Activated naive CD4-positive, alpha-beta T cell treated with anti-CD3 and anti-CD28 coated beads, Interleukin-2, amount 50 U/mL, for 24 hours (primary cell): ENCODE measurements at regions not wholly inside any gene's neighbourhood (a gene's known extent, or its start where the extent isn't known, plus 50 kb on each side); places are given as distances from the start of the nearest gene placed in this dataset.

Experiments used
- H3K27ac Mint-ChIP-seq: one replicate; pipeline ENCODE4 v1.8.0; 2021; ENCODE audit warnings: mild to moderate bottlenecking, mixed read lengths
- H3K27me3 Mint-ChIP-seq: one replicate; pipeline ENCODE4 v1.8.0; 2021; ENCODE audit warnings: mixed read lengths
- H3K36me3 Mint-ChIP-seq: one replicate; pipeline ENCODE4 v1.8.0; 2021; ENCODE audit warnings: mixed read lengths
- H3K4me1 Mint-ChIP-seq: one replicate; pipeline ENCODE4 v1.8.0; 2021; ENCODE audit warnings: mixed read lengths
- H3K4me3 Mint-ChIP-seq: one replicate; pipeline ENCODE4 v1.8.0; 2021; ENCODE audit warnings: mild to moderate bottlenecking, mixed read lengths
- H3K9me3 Mint-ChIP-seq: one replicate; pipeline ENCODE4 v1.8.0; 2021; ENCODE audit warnings: mixed read lengths

DNA sequence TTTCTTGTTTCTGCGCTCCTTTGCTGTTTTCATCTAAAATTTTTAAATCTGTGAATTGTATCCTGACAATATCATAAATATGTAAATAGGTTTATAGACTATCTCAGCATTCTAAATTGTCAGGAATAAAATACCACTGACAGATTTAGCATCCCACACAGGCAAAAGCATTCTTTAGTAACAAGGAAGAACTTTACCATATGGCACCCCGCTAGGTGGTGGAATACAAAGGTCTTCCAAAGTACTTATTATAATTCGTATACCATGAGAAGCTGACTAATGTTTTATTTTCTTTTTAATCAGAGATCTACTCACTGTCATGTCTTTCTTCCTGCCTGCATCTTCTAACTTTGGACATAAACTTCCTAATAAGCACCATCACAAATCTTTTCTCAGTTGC lies 328.8 kb upstream of the NOVA1 start:
- Mint-ChIP-seq H3K27ac (no peak overlapping the region), H3K9me3 (peaks cover 13% of the 10 kb centered on the region), H3K27me3 (no peaks in the 10 kb centered on the region), H3K4me3 (no peak overlapping the region), H3K36me3 (no peaks in the 10 kb centered on the region), H3K4me1 (no peaks in the 10 kb centered on the region)

DNA sequence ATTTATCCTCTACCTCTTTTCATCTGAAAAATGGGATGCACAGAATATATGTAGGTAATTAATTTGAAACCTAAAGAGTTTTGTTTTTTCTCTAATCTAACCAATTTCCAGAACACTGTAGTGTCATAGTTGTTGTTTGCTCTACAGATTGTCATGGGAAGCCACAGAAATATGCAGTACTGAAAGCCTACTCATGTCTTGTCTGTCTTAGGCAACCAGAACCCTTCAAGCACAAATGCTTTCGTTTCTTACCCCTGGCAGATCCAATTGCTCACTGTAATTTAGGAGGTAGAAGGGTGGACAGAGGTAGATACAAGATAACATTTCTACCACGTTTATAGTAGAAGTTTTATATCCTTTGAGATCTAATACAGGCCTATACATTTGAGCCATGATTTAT lies 330.2 kb upstream of the NOVA1 start:
- Mint-ChIP-seq H3K9me3 (peaks cover 14% of the 10 kb centered on the region), H3K4me3 (no peak overlapping the region), H3K27ac (no peak overlapping the region), H3K36me3 (no peaks in the 10 kb centered on the region), H3K4me1 (no peaks in the 10 kb centered on the region), H3K27me3 (no peaks in the 10 kb centered on the region)

DNA sequence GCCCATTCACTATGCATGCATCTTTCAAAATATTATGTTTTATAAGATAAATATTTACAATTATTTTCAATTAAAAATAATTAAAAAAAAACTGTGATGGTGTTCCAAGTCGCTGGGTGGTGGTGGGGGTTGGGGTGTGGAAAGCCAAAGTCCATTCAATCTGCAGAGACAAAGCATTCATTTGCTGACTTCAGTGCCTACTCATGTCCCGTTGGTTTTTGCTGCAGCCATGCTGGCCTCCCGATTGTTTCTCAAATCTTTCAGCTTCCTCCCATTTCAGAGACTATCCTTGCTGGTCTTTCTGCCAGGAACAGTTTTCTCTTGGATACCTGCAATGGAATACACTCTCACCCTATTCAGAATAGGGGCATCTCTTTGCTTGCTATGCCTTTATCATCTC lies 331.5 kb upstream of the NOVA1 start:
- no peak overlapping the region for H3K4me3 Mint-ChIP-seq
- peaks cover 19% of the 10 kb centered on the region for H3K9me3 Mint-ChIP-seq
- H3K27ac Mint-ChIP-seq = no peak overlapping the region
- H3K27me3 Mint-ChIP-seq = no peaks in the 10 kb centered on the region
- H3K4me1 Mint-ChIP-seq = no peaks in the 10 kb centered on the region
- H3K36me3 Mint-ChIP-seq = no peaks in the 10 kb centered on the region

DNA sequence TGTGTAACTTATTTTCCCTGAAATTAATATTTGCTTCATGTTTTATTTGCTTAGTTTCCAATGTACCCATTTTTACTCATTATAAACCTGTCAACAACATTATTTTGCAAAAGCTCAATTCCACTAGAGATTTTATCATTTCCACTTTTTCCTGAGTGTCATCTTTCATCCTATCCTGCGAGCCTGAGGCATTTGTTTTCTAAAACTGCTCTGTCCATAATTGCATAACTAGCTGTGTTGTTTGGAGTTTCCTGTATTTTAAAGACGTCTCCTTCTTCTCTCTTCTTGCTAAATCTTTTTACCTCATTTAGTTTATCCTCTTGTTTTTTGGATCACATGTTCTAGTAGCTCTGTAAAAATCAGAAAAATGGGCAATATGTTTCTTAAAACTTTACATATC lies 332.7 kb upstream of the NOVA1 start:
- Mint-ChIP-seq H3K27ac (no peak overlapping the region), H3K27me3 (no peaks in the 10 kb centered on the region), H3K9me3 (peaks cover 19% of the 10 kb centered on the region), H3K4me3 (no peak overlapping the region), H3K36me3 (no peaks in the 10 kb centered on the region), H3K4me1 (no peaks in the 10 kb centered on the region)

DNA sequence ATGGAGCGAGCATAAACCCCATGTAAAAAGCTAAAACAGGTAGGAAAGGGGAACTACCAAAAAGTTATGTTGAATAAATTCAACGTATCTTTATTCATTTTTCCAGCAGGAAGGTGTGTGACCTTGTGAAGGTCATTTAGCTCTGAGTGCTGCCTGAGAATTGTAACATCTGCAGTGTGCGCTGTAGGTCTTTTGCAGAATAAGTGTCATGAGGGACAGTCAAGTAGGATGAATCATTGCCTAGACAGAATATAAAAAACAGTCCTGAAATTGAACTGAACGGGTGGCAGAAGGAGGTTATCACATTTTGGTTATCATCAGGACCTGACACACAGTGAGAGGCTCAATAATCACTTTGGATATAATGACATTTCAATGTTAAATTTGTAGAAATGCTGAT lies 334.8 kb upstream of the NOVA1 start:
- H3K27ac Mint-ChIP-seq = no peak overlapping the region
- H3K4me1 Mint-ChIP-seq = no peaks in the 10 kb centered on the region
- H3K36me3 Mint-ChIP-seq = no peaks in the 10 kb centered on the region
- no peak overlapping the region for H3K4me3 Mint-ChIP-seq
- peaks cover 19% of the 10 kb centered on the region for H3K9me3 Mint-ChIP-seq
- H3K27me3 Mint-ChIP-seq = no peaks in the 10 kb centered on the region

DNA sequence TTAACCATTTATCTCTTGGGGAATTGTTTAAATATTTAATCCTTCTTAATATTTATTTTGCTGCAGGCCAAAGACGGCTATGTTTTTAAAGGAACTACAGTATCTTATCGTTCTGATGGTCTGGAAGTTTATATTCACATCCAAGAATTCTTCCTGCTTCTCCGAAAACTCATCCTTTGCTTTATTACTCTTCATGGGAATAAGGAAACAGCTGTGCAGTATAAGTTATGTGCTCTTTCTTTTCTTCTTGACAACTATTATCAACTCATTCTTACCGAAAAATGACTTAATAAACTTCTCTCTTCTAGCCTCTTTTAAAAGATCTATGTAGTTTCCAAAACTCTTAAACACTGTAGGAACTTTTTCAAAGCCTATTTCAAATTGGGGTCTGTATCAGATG lies 335.6 kb upstream of the NOVA1 start:
- Mint-ChIP-seq H3K4me3 (no peak overlapping the region), H3K27ac (no peak overlapping the region), H3K4me1 (no peaks in the 10 kb centered on the region), H3K27me3 (no peaks in the 10 kb centered on the region), H3K36me3 (no peaks in the 10 kb centered on the region), H3K9me3 (peaks cover 19% of the 10 kb centered on the region)

DNA sequence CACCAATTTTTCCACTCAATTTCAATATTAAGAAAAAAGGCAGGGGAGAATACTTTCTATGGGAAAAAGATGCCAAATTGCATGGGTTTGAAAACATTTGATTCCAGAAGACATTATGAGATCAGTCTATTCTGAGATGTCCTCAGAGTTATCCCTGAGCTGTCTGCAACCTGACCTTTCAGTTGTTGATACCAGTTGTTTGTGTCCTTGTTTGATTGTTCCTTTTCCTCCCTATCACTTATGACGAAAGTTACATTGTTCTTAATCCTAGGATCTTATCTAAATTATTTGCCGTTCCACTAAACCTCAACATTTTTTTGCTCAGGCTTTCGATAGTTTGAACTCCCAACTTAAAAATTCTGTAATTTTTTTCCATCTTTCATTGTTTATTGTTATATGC lies 336.3 kb upstream of the NOVA1 start:
- no peaks in the 10 kb centered on the region for H3K27me3 Mint-ChIP-seq
- peaks cover 19% of the 10 kb centered on the region for H3K9me3 Mint-ChIP-seq
- no peak overlapping the region for H3K27ac Mint-ChIP-seq
- no peak overlapping the region for H3K4me3 Mint-ChIP-seq
- no peaks in the 10 kb centered on the region for H3K4me1 Mint-ChIP-seq
- no peaks in the 10 kb centered on the region for H3K36me3 Mint-ChIP-seq

DNA sequence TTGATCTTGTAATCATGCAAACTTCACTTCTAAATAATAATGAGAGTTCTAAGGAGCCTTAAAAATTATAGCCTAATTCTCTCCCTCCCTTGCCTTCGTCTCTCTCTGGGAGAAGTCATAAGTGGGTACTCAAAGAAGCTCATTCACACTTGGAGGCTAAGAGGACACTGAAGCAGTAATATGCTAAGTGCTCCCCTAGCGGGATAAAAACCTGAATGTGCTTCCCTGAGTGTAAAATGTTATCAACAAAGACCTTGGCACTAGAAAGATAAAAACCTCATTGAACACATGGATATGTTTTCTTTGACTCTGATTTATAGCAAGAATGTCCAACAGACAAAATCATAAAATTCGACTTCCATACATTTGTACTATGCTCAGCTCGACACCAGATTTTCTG lies 337.9 kb upstream of the NOVA1 start:
- H3K4me3 Mint-ChIP-seq = no peak overlapping the region
- no peaks in the 10 kb centered on the region for H3K27me3 Mint-ChIP-seq
- H3K36me3 Mint-ChIP-seq = no peaks in the 10 kb centered on the region
- H3K9me3 Mint-ChIP-seq = peaks cover 17% of the 10 kb centered on the region
- no peaks in the 10 kb centered on the region for H3K4me1 Mint-ChIP-seq
- no peak overlapping the region for H3K27ac Mint-ChIP-seq

DNA sequence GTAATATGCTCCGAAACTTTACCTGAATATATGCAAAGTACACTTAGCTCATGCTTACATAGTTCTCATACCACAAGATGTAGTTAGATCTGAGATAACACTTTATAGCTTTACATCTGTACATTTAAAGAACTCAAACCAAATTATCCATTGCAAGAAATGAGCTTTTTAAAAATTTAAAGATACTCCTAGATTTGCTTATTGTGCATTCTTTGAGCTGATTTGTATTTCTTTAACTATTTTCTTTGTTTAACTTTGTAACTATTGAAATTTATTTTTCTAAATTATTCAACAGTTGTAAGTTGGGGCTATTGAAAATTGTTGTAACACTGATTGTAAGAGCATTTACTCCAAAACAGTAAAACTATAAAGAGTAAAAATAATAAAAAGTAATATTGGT lies 340.2 kb upstream of the NOVA1 start:
- Mint-ChIP-seq H3K27ac (no peak overlapping the region), H3K27me3 (no peaks in the 10 kb centered on the region), H3K36me3 (no peaks in the 10 kb centered on the region), H3K4me3 (no peak overlapping the region), H3K4me1 (no peaks in the 10 kb centered on the region), H3K9me3 (peaks cover 16% of the 10 kb centered on the region)

DNA sequence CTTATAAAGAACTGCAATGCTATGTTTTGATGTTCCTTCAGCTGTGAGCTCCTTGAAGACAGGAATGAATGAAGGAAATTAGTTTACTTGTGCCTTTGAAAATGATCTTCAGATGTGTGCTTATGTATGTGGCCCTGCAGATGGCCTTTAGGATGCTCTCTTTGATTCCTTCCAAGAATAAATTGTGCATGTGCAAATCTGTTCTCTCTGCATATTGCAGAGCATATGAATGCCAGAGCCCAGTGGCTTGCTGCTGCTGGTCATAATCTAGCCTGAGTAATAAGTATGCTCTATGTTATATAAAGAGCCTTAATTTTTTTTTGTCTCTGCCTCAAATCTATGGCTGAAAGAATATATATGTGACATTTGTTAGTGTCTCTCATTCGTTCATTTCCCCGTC lies 341.9 kb upstream of the NOVA1 start:
- Mint-ChIP-seq H3K9me3 (peaks cover 16% of the 10 kb centered on the region), H3K4me1 (no peaks in the 10 kb centered on the region), H3K27ac (no peak overlapping the region), H3K36me3 (no peaks in the 10 kb centered on the region), H3K27me3 (no peaks in the 10 kb centered on the region), H3K4me3 (no peak overlapping the region)

DNA sequence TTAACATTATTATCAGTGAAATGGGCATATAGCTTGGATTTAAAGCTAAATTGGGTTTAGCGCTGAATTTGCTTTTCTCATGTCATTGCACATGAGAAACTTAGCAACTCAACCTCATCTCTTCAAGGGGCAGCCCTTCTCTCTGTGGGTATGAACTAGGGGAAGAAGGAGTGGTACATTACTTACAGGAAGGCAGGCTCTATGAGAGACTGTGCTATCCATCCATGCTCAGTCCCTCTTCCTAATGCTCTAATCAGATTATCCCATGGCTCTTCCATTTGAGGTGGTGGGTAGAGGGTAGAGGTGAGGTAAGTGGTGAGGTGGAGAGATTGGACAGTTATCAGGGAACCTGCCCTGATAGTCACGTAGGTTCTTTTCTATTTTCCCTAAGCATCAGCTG lies 343.7 kb upstream of the NOVA1 start:
- no peaks in the 10 kb centered on the region for H3K27me3 Mint-ChIP-seq
- peaks cover 16% of the 10 kb centered on the region for H3K9me3 Mint-ChIP-seq

DNA sequence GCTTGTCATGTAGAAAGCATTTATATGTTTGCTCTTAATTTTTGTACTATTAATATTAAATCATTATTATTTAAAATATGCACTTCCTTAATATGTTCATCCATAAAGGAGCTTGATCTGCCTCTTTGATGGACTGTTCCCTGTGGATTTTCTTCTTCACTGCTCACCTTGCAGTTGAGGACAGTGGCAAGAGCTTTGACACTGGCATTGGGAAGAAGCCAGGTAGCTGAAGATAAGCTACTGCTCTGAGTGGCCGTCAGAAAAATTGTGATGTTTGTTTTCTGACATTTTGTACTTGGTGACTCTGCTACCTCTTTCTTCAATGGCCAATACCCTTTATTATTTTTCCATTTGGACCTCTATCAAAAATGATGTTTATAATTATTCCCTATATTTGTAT lies 349.4 kb upstream of the NOVA1 start:
- peaks cover 9% of the 10 kb centered on the region for H3K9me3 Mint-ChIP-seq
- H3K4me3 Mint-ChIP-seq = no peak overlapping the region
- H3K36me3 Mint-ChIP-seq = no peaks in the 10 kb centered on the region
- H3K4me1 Mint-ChIP-seq = no peaks in the 10 kb centered on the region
- H3K27me3 Mint-ChIP-seq = no peaks in the 10 kb centered on the region
- no peak overlapping the region for H3K27ac Mint-ChIP-seq

More for the DNA sequence above, 343.7 kb upstream of the NOVA1 start:
- H3K4me3 Mint-ChIP-seq = no peak overlapping the region
- H3K4me1 Mint-ChIP-seq = no peaks in the 10 kb centered on the region
- no peak overlapping the region for H3K27ac Mint-ChIP-seq
- no peaks in the 10 kb centered on the region for H3K36me3 Mint-ChIP-seq

DNA sequence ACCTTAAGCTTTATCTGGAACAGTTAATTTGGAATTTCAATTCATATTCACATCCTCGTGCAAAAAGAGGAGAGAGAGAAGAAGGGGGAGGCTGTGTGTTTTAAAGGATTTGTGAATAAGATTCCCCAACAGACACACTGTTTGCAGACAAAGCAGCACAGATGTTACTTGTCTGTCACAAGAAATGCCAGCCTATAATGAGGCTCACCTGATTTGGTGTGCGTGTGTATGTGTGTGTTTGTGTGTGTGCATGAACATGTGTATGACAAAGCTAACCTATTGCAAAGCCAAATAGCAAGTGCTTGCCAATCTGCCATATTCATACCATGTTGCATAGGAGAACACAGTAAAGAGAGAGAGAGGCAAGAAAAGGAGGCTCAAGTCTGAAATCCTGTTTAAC lies 361.6 kb upstream of the NOVA1 start:
- Mint-ChIP-seq H3K27ac (no peak overlapping the region), H3K36me3 (no peaks in the 10 kb centered on the region), H3K4me1 (no peaks in the 10 kb centered on the region), H3K27me3 (no peaks in the 10 kb centered on the region), H3K4me3 (no peak overlapping the region), H3K9me3 (peaks cover 9% of the 10 kb centered on the region)

DNA sequence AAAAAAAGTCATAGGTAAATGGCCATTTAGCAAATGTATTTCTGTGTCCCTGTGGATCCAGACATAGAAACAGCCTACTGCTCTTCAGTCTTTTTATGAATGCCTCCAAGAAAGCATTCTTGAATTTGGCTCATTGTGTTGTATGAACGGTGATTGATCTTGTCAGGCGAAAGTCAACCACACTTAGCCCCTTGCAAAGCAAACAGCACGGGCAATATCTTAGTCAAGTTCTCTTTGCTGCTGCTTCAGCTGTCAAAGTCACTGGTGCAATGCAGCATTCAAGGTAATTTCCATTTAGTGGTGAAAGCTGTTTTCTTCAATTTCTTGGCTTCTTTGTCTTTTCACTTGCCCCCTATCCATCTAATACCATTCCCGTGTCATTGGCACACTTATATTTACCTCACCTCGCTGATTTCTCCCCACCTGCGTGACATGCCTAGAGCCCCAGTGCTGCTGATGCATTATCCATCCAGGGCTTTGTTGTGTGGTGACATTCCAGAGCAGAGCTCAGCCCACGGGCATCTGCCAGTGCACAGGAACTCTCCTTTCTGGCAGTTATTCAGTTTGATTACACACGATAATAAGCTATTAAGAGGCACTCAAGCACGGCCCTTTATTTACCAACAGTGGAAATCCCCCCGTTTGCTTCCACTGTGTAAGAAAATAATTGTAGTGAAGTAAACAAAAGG lies 362.3 kb upstream of the NOVA1 start:
- no peak overlapping the region for H3K4me3 Mint-ChIP-seq
- no peaks in the 10 kb centered on the region for H3K27me3 Mint-ChIP-seq
- no peaks in the 10 kb centered on the region for H3K36me3 Mint-ChIP-seq
- H3K9me3 Mint-ChIP-seq = peaks cover 13% of the 10 kb centered on the region
- no peak overlapping the region for H3K27ac Mint-ChIP-seq
- H3K4me1 Mint-ChIP-seq = no peaks in the 10 kb centered on the region

DNA sequence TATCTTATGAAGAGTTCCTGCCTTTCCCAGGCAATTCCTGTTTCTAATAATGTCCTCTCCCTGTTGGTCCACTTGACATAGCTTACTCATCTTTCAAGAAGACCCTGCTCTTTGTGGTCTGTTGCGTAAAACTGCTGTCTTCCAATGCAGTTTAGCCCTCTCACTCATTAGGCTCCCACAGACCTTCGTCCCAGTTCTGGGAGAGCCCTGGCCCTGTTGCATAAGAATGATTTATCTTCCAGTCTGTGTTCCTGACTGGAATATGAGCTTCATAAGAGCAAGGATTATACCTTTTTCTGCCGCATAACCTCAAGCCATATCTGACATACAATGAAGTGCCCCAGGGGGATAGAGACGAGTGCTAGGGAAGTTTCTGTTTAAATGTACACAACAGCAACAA lies 365.9 kb upstream of the NOVA1 start:
- H3K27me3 Mint-ChIP-seq = no peaks in the 10 kb centered on the region
- H3K9me3 Mint-ChIP-seq = peaks cover 4% of the 10 kb centered on the region
- H3K36me3 Mint-ChIP-seq = no peaks in the 10 kb centered on the region

DNA sequence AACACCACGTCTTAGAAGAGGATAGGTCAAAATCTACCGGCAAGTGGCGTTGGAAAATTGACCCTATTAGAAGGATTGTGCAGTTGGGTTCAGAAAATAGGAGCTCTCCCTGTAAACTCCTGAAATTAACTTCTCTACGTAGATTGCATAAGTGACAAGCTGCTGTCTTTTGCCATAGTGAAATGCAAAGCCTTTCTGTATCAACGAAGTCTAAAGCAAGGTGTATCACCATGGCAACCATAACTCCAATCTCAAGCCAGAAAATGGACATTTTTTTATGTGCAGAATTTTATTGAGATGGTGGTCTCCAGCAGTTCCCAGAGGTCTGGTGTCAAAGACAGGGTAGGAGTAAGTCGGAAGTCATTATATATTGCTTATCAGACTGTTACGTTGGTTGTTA lies 367.7 kb upstream of the NOVA1 start:
- no peak overlapping the region for H3K4me3 Mint-ChIP-seq
- H3K4me1 Mint-ChIP-seq = no peaks in the 10 kb centered on the region
- H3K9me3 Mint-ChIP-seq = peaks cover 4% of the 10 kb centered on the region
- H3K27ac Mint-ChIP-seq = no peak overlapping the region
- H3K27me3 Mint-ChIP-seq = no peaks in the 10 kb centered on the region
- H3K36me3 Mint-ChIP-seq = no peaks in the 10 kb centered on the region

More for the DNA sequence above, 365.9 kb upstream of the NOVA1 start:
- no peak overlapping the region for H3K27ac Mint-ChIP-seq
- H3K4me1 Mint-ChIP-seq = no peaks in the 10 kb centered on the region
- no peak overlapping the region for H3K4me3 Mint-ChIP-seq

DNA sequence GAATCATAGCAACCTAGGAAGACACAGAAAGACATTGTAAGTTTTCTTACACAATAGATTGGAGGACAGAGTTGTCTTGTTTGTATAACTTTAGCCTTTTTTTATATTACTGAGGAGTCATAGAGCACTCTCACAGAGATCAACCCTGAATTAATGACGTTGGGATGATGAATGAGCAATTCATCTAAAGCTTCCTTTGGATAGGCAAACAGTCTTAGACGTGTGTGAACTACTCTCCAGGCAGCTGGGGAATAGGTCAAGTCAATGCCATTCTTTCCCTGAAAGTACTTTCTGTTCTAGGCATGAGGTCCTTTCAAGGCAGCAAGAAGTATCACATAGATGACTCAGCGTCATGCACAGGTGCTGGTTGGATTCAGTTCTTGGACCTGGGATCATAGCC lies 369.1 kb upstream of the NOVA1 start:
- Mint-ChIP-seq H3K36me3 (no peaks in the 10 kb centered on the region), H3K27ac (no peak overlapping the region), H3K27me3 (no peaks in the 10 kb centered on the region), H3K4me3 (no peak overlapping the region), H3K9me3 (peaks cover 4% of the 10 kb centered on the region), H3K4me1 (no peaks in the 10 kb centered on the region)
